H1 (cell line): ENCODE measurements at regions not wholly inside any gene's neighbourhood (a gene's known extent, or its start where the extent isn't known, plus 50 kb on each side); places are given as distances from the start of the nearest gene placed in this dataset.

Source experiments
- CTCF ChIA-PET: fragments of 300-600 bp; sonication (Branson Sonifier 250); formaldehyde crosslinking; loops from one replicate; lab custom pipeline; 2021; ENCODE audit not compliant: partially characterized antibody; lab: Charles Lee
- POLR2A ChIA-PET: fragments of 300-600 bp; sonication (Branson Sonifier 250); formaldehyde crosslinking; loops from one replicate; lab custom pipeline; 2021; ENCODE audit warnings: inconsistent platforms; ENCODE audit not compliant: partially characterized antibody; lab: Charles Lee
- DNase-seq, 2 experiments: peaks; one replicate each; pipeline versions ENCODE4 v3.0.0 to v3.0.0-alpha.2; 2010 to 2022; ENCODE audit warnings: low spot score in 2 of 2, low read depth in 1 of 2, mixed read lengths in 1 of 2
- FAIRE-seq: peaks from 2 replicates; lab custom pipeline; 2011; peaks lifted over from hg19 to GRCh38; lab: Jason Lieb, UNC
- H2AFZ ChIP-seq: 2 replicates; pipeline ENCODE4 v1.8.1; 2012; ENCODE audit warnings: low read length, inconsistent platforms
- H2AK5ac ChIP-seq: 2 replicates; pipeline ENCODE4 v1.6.1; 2013; ENCODE audit warnings: low read depth, low read length
- H2BK120ac ChIP-seq: replicated peaks from 2 replicates; pipeline ENCODE3; 2013; ENCODE audit warnings: low read depth, low read length, inconsistent platforms
- H2BK12ac ChIP-seq: 2 replicates; pipeline ENCODE4 v1.6.1; 2013; ENCODE audit warnings: low read depth, low read length
- H2BK15ac ChIP-seq: 2 replicates; pipeline ENCODE4 v1.6.1; 2013; ENCODE audit warnings: low read length
- H2BK20ac ChIP-seq: 2 replicates; pipeline ENCODE4 v1.6.1; 2013; ENCODE audit warnings: low read length
- H2BK5ac ChIP-seq: 2 replicates; pipeline ENCODE4 v1.6.1; 2013; ENCODE audit warnings: low read depth, low read length
- H3K14ac ChIP-seq: 2 replicates; pipeline ENCODE4 v1.6.1; 2013; ENCODE audit warnings: inconsistent platforms; ENCODE audit not compliant: insufficient read length
- H3K18ac ChIP-seq: 2 replicates; pipeline ENCODE4 v1.6.1; 2013; ENCODE audit warnings: low read length; ENCODE audit errors: extremely low read depth
- H3K23ac ChIP-seq: 2 replicates; pipeline ENCODE4 v1.6.1; 2013; ENCODE audit warnings: inconsistent platforms; ENCODE audit not compliant: insufficient read length
- H3K23me2 ChIP-seq: 2 replicates; pipeline ENCODE4 v1.6.1; 2013; ENCODE audit warnings: low read depth, low read length
- H3K27ac ChIP-seq: 2 replicates; pipeline ENCODE4 v1.6.1; 2011; ENCODE audit warnings: low read depth, low read length, inconsistent platforms
- H3K27me3 ChIP-seq, 4 experiments: replicated peaks in 1 of 4; 1 replicate in 1 of 4; 2 replicates in 3 of 4; pipeline versions ENCODE4 v1.6.1 to v1.8.1; 2011 to 2013; ENCODE audit warnings: low read length in 3 of 4, mild to moderate bottlenecking in 3 of 4, inconsistent platforms in 2 of 4, mixed read lengths in 2 of 4, moderate library complexity in 1 of 4; ENCODE audit not compliant: control insufficient read depth in 3 of 4, insufficient read depth in 3 of 4; ENCODE audit errors: extremely low read depth in 1 of 4
- H3K36me3 ChIP-seq, 4 experiments: 2 replicates each; pipeline versions ENCODE4 v1.6.1 to v1.8.1; 2011 to 2013; ENCODE audit warnings: mild to moderate bottlenecking in 4 of 4, low read length in 3 of 4, moderate library complexity in 2 of 4, control low read depth in 1 of 4, inconsistent platforms in 1 of 4; ENCODE audit not compliant: insufficient read depth in 4 of 4, control insufficient read depth in 2 of 4
- H3K4ac ChIP-seq: replicated peaks from 2 replicates; pipeline ENCODE3; 2013; ENCODE audit warnings: low read length, low read depth, mixed read lengths, inconsistent platforms; ENCODE audit not compliant: insufficient read length
- H3K4me1 ChIP-seq, 4 experiments: replicated peaks in 1 of 4; 1 replicate in 1 of 4; 2 replicates in 3 of 4; pipeline versions ENCODE4 v1.6.1 to v1.8.1; 2011 to 2013; ENCODE audit warnings: low read length in 3 of 4, inconsistent platforms in 2 of 4, mixed read lengths in 1 of 4; ENCODE audit not compliant: insufficient read depth in 4 of 4, control insufficient read depth in 3 of 4
- H3K4me2 ChIP-seq, 2 experiments: 2 replicates each; pipeline versions ENCODE4 v1.6.1 to v1.8.1; 2011 to 2013; ENCODE audit warnings: low read depth in 2 of 2, low read length in 2 of 2, control low read depth in 1 of 2, inconsistent platforms in 1 of 2, mild to moderate bottlenecking in 1 of 2; ENCODE audit not compliant: insufficient read depth in 1 of 2
- H3K4me3 ChIP-seq, 4 experiments: fragments of 200-600, 300-600 bp in 1 of 4; sonication (generic), shearing (Covaris generic), sonication (Bioruptor Twin) in 1 of 4; 2 replicates each; pipeline versions ENCODE4 v1.5.1 to v1.8.1; 2011 to 2016; ENCODE audit warnings: low read length in 4 of 4, low read depth in 3 of 4, control low read depth in 2 of 4, inconsistent platforms in 2 of 4, mild to moderate bottlenecking in 2 of 4, mixed read lengths in 1 of 4, moderate library complexity in 1 of 4; ENCODE audit not compliant: insufficient read depth in 2 of 4; ENCODE audit errors: extremely low read depth in 1 of 4
- H3K56ac ChIP-seq: replicated peaks from 2 replicates; pipeline ENCODE3; 2013; ENCODE audit warnings: low read depth, mild to moderate bottlenecking, mixed read lengths, low read length, inconsistent platforms; ENCODE audit not compliant: insufficient read length
- H3K79me1 ChIP-seq: 2 replicates; pipeline ENCODE4 v1.6.1; 2013; ENCODE audit warnings: low read depth, low read length, control low read depth
- H3K79me2 ChIP-seq, 2 experiments: 2 replicates each; pipeline versions ENCODE4 v1.6.1 to v1.8.1; 2012 to 2013; ENCODE audit warnings: low read length in 2 of 2, mild to moderate bottlenecking in 2 of 2, inconsistent platforms in 1 of 2; ENCODE audit not compliant: insufficient read depth in 2 of 2, control insufficient read depth in 1 of 2
- H3K9ac ChIP-seq, 4 experiments: replicated peaks in 1 of 4; 1 replicate in 1 of 4; 2 replicates in 3 of 4; pipeline versions ENCODE4 v1.6.1 to v1.8.1; 2011 to 2013; ENCODE audit warnings: low read depth in 3 of 4, low read length in 3 of 4, control low read depth in 2 of 4, mild to moderate bottlenecking in 2 of 4, moderate library complexity in 2 of 4, inconsistent platforms in 1 of 4; ENCODE audit errors: extremely low read depth in 1 of 4
- H3K9me3 ChIP-seq, 2 experiments: 2 replicates each; pipeline versions ENCODE4 v1.6.1 to v1.8.1; 2012 to 2013; ENCODE audit warnings: mild to moderate bottlenecking in 2 of 2, moderate library complexity in 2 of 2, control low read depth in 1 of 2, inconsistent platforms in 1 of 2, low read depth in 1 of 2, low read length in 1 of 2, mixed read lengths in 1 of 2; ENCODE audit not compliant: insufficient read depth in 2 of 2
- H4K20me1 ChIP-seq, 2 experiments: replicated peaks in 1 of 2; 2 replicates each; pipeline versions ENCODE3 to v1.8.1; 2011 to 2013; ENCODE audit warnings: inconsistent platforms in 2 of 2, low read length in 2 of 2, mild to moderate bottlenecking in 1 of 2; ENCODE audit not compliant: insufficient read depth in 2 of 2, control insufficient read depth in 1 of 2
- H4K5ac ChIP-seq: 2 replicates; pipeline ENCODE4 v1.6.1; 2013; ENCODE audit warnings: low read length, low read depth, mixed read lengths, inconsistent platforms; ENCODE audit not compliant: insufficient read length
- H4K8ac ChIP-seq: 2 replicates; pipeline ENCODE4 v1.8.0; 2013; ENCODE audit warnings: mild to moderate bottlenecking, moderate library complexity, low read length, inconsistent platforms; ENCODE audit not compliant: insufficient read depth; ENCODE audit errors: extremely low read depth
- H4K91ac ChIP-seq: replicated peaks from 2 replicates; pipeline ENCODE3; 2013; ENCODE audit warnings: low read length, mixed read lengths, inconsistent platforms; ENCODE audit not compliant: insufficient read length
- BACH1 ChIP-seq: IDR thresholded peaks from 2 replicates; pipeline ENCODE4 v1.6.1; 2012; ENCODE audit warnings: low read length, improper control_type of control experiment
- CHD2 ChIP-seq: IDR thresholded peaks from 2 replicates; pipeline ENCODE4 v1.6.1; 2012; ENCODE audit warnings: low read length, improper control_type of control experiment
- E2F6 ChIP-seq: IDR thresholded peaks from 2 replicates; pipeline ENCODE4 v1.6.1; 2012; ENCODE audit warnings: inconsistent platforms
- FOSL1 ChIP-seq: IDR thresholded peaks from 2 replicates; pipeline ENCODE4 v1.6.1; 2011; ENCODE audit warnings: mild to moderate bottlenecking, low read depth, low read length, moderate library complexity; ENCODE audit not compliant: insufficient read depth
- KDM5A ChIP-seq: fragments of 200-600 bp; IDR thresholded peaks from 2 replicates; pipeline ENCODE4 v1.7.1; 2012; ENCODE audit warnings: mild to moderate bottlenecking, low read length, inconsistent platforms, mixed read lengths
- NRF1 ChIP-seq: IDR thresholded peaks from 2 replicates; pipeline ENCODE4 v1.6.1; 2011; ENCODE audit warnings: mild to moderate bottlenecking, low read depth, low read length, improper control_type of control experiment
- RBBP5 ChIP-seq: IDR thresholded peaks from 2 replicates; pipeline ENCODE4 v1.7.1; 2012; ENCODE audit warnings: low read depth, mild to moderate bottlenecking, inconsistent platforms, low read length, moderate library complexity, borderline replicate concordance
- RFX5 ChIP-seq: IDR thresholded peaks from 2 replicates; pipeline ENCODE4 v1.6.1; 2011; ENCODE audit warnings: low read depth, low read length, improper control_type of control experiment, borderline replicate concordance
- RXRA ChIP-seq: IDR thresholded peaks from 2 replicates; pipeline ENCODE4 v1.6.1; 2011; ENCODE audit warnings: low read depth, mild to moderate bottlenecking, low read length, moderate library complexity; ENCODE audit not compliant: insufficient read depth
- SP2 ChIP-seq: IDR thresholded peaks from 2 replicates; pipeline ENCODE4 v1.6.1; 2012; ENCODE audit warnings: mild to moderate bottlenecking, low read length, inconsistent platforms
- SRF ChIP-seq: IDR thresholded peaks from 2 replicates; pipeline ENCODE4 v1.6.1; 2011; ENCODE audit warnings: mild to moderate bottlenecking, low read depth, low read length, moderate library complexity
- WGBS, 2 experiments: shearing (Covaris generic) in 1 of 2; methylation state at CpG; one replicate each; pipeline versions ENCODE4 v1.1.6 to v1.1.7; 2013 to 2015; ENCODE audit warnings: low lambda C conversion rate in 2 of 2, mixed read lengths in 2 of 2, inconsistent platforms in 1 of 2, low coverage in 1 of 2, missing lambda C conversion rate in 1 of 2; ENCODE audit not compliant: insufficient replicate concordance in 2 of 2, insufficient coverage in 1 of 2, insufficient read length in 1 of 2; ENCODE audit errors: extremely low coverage in 1 of 2, missing lambda C conversion rate in 1 of 2; 5-methylcytosine and 5-hydroxymethylcytosine counted together
- TF ChIP-seq, protein P1 (sequence below), 3 experiments: IDR thresholded peaks; 1 replicate in 2 of 3; 2 replicates in 1 of 3; pipeline versions ENCODE4 v1.5.1 to v1.6.1; 2011; ENCODE audit warnings: low read length in 3 of 3, mild to moderate bottlenecking in 3 of 3, inconsistent platforms in 2 of 3, low read depth in 1 of 3, moderate library complexity in 1 of 3; ENCODE audit not compliant: insufficient read depth in 1 of 3; ENCODE audit errors: control extremely low read depth in 1 of 3

DNA sequence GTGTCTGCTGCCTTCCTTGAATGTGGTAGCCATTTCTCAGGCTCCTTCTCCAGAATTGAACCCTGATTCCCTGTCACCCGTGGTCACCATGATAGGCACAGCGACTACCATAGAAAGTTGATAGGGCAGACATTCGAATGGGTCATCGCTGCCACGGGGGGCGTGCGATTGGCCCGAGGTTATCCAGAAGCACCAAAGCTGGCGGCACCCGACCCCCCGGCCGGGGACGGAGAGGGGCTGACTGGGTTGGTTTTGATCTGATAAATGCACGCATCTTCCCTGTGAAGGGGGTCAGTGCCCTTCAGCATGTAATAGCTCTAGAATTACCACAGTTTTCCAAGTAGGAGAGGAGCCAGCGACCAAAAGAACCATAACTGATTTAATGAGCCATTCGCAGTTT, 94.0 kb upstream of the ANKRD30BL start:
- Histone ChIP-seq H3K79me1 (no peaks in the 10 kb centered on the region), H2BK5ac (no peak overlapping the region), H4K5ac (no peak overlapping the region), H3K4me2 (no peak overlapping the region), H3K23ac (no peak overlapping the region), H3K56ac (no peak overlapping the region), H3K9ac (no peak overlapping the region), H3K4me3 (no peak overlapping the region), H2BK12ac (no peak overlapping the region), H2BK20ac (no peak overlapping the region), H3K27me3 (no peaks in the 10 kb centered on the region), H2AK5ac (no peak overlapping the region), H4K8ac (no peak overlapping the region), H2AFZ (no peak overlapping the region), H3K27ac (no peak overlapping the region), H4K91ac (no peak overlapping the region), H2BK120ac (no peak overlapping the region), H3K4ac (no peak overlapping the region), H3K14ac (no peak overlapping the region), H3K36me3 (peaks cover 0 to 7% (median 0%) of the 10 kb centered on the region in 4 experiments; a peak in 1 of 8 replicates), H4K20me1 (no peaks in the 10 kb centered on the region), H3K9me3 (peaks cover 0 to 51% of the 10 kb centered on the region in 2 experiments; a peak in 2 of 4 replicates), H3K4me1 (no peaks in the 10 kb centered on the region), H3K18ac (no peak overlapping the region), H2BK15ac (no peak overlapping the region), H3K23me2 (no peaks in the 10 kb centered on the region), H3K79me2 (no peaks in the 10 kb centered on the region)
- FAIRE-seq, result no peak
- ChIA-PET POLR2A (no interaction called here), CTCF (interaction anchor here (1.1 kb wide), 1 partner anchor 9 kb away, joined by 3 read pairs; no protein-coding TSS in a partner anchor)
- WGBS, 2 experiments, result 97% methylated on average over 15 of the region's 16 CpGs; no CpG with 5 or more reads in 1 of the 2 experiments
- DNase-seq, result no peak
- TF ChIP-seq CHD2 (no peak), BACH1 (no peak), RXRA (no peak), RBBP5 (no peak), KDM5A (no peak), RFX5 (no peak), SRF (no peak), E2F6 (no peak), NRF1 (no peak), SP2 (no peak), FOSL1 (no peak)
- TF ChIP-seq, protein P1, sequence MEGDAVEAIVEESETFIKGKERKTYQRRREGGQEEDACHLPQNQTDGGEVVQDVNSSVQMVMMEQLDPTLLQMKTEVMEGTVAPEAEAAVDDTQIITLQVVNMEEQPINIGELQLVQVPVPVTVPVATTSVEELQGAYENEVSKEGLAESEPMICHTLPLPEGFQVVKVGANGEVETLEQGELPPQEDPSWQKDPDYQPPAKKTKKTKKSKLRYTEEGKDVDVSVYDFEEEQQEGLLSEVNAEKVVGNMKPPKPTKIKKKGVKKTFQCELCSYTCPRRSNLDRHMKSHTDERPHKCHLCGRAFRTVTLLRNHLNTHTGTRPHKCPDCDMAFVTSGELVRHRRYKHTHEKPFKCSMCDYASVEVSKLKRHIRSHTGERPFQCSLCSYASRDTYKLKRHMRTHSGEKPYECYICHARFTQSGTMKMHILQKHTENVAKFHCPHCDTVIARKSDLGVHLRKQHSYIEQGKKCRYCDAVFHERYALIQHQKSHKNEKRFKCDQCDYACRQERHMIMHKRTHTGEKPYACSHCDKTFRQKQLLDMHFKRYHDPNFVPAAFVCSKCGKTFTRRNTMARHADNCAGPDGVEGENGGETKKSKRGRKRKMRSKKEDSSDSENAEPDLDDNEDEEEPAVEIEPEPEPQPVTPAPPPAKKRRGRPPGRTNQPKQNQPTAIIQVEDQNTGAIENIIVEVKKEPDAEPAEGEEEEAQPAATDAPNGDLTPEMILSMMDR (IDR thresholded peaks at IDR 0.05; ENCODE audit: control extremely low read depth in 1 of 3, insufficient read depth in 1 of 3, low read depth in 1 of 3, low read length in 3 of 3), result no peak
